Activated naive CD4-positive, alpha-beta T cell treated with anti-CD3 and anti-CD28 coated beads, Interleukin-2, amount 50 U/mL, for 16 hours (primary cell): ENCODE measurements at regions not wholly inside any gene's neighbourhood (a gene's known extent, or its start where the extent isn't known, plus 50 kb on each side); places are given as distances from the start of the nearest gene placed in this dataset.

Experiments used
- DNase-seq: peaks from one replicate; pipeline ENCODE4 v3.0.0-alpha.2; 2020

DNA sequence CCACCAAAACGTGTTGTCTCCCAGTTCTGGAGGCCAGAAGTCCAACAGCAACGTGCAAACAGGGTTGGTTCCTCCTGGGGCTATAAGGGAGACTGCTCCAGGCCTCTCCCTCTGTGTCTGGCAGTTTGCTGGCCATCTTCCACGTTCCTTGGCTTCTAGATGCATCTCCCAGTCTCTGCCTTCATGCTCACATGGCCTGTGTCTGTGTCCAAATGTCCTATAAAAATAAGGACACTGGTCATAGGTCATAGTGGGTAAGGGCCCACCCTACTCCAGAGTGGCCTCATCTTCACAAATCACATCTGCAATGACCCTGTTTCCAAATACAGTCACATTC, 69.4 kb upstream of the TAF1B start:
- DNase-seq = no peak

DNA sequence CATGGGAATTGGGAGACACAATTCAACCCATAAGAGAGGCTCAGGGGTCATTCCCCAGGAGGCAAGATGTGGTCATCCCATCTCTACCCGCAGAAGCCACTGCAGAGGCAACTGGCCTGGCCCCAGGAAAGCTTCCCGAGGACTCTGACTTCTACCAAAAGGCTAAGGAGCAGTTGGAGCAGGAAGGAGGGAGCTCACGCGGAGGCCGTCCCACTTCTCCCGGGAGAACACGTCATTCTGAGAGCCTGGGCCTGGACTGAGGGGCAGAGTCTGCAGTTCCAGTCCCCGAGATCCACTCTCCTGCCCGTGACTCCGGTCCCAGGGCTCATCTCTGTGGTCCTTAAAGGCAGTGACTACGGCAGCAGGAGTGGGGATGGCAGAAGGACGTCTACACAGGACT, 69.0 kb upstream of the TAF1B start:
- DNase-seq = no peak

DNA sequence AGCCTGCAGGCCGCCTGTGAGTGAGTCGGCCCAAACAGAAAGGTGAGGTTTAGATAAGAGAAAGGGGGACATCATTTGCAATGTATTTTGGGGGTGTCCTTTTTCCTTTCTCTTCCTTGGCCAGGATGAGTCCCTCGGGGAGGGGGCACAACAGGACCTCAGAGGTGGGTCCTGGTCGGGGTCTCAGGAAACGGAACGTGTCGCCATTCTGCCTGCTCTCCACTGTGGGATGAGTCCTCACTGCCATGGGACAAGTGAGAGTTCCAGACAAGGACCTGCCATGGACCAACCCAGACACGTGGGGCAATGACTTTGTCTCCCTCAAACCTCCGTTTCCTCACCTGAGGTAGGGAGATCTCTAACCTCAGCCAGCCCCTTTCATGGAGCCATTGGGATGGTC, 67.9 kb upstream of the TAF1B start:
- no peak for DNase-seq

DNA sequence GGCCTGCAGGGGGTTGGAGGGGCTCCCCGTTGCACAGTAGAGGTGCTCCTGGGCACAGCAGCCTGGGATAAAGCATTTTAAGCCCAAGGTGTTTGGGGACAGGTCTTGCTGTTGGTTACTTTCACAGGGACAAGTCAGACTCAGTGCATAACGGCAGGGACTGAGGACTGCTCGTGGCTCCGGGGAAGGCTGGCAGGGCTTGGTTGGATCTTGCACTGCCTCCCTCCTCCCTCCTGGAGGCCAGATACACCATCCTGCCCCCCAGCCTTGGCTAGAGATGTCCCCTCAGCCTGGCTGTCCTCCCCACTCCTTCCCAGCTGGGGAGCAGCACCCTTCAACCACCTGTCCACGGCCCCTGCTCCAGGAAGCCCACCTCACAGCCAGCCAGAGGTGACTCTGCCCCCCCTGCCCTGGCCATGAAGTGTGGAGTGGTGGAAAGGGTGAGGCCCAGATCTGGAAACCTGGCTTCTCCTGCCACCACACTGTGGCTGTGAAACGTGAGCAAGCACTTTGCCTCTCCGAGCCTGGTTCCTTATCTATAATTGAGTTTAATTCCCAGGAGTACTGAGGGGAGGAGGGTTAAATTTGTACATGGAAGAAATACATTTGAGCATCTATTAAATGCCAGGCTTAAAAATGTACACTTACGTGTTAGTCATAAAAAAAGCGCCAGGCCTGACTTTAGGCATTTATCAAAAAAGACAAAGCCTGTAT, 67.1 kb upstream of the TAF1B start:
- no peak for DNase-seq

DNA sequence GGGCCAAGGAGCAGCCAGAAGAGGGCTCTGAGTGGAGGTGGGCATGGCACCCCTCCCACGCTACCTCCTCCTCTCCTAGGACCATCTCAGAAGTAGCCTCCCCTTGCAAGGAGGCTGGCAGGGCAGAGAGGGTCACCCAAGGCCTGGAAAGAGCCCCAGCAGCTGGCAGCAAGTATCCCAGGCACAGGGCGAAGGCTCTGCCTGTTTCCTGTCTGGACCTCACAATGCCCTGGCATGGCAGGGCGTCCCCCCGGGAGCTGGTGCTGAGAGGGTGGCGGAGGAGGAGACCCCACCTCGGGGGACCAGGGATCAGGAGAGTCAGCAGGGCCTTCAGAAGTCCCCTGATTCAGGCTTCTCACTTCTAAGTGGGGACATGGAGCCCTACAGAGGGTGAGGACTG, 66.2 kb upstream of the TAF1B start:
- no peak for DNase-seq

DNA sequence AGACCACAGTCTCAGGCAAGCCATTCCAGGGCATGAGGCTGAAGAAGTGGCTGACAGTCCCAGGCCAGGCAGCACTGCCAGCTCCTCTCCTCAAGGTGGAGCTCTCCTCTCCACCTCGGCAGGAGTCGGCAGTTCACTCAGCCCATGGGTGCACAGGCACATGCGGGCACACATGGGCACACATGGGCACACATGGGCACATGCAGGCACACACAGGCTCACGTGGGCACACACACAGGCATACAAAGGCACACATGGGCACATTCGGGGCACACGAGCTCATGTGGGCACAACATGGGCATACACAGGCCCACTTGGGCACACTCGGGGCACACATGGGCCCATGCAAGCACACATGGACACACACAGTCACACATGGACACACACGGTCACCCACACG, 65.3 kb upstream of the TAF1B start:
- DNase-seq = no peak

DNA sequence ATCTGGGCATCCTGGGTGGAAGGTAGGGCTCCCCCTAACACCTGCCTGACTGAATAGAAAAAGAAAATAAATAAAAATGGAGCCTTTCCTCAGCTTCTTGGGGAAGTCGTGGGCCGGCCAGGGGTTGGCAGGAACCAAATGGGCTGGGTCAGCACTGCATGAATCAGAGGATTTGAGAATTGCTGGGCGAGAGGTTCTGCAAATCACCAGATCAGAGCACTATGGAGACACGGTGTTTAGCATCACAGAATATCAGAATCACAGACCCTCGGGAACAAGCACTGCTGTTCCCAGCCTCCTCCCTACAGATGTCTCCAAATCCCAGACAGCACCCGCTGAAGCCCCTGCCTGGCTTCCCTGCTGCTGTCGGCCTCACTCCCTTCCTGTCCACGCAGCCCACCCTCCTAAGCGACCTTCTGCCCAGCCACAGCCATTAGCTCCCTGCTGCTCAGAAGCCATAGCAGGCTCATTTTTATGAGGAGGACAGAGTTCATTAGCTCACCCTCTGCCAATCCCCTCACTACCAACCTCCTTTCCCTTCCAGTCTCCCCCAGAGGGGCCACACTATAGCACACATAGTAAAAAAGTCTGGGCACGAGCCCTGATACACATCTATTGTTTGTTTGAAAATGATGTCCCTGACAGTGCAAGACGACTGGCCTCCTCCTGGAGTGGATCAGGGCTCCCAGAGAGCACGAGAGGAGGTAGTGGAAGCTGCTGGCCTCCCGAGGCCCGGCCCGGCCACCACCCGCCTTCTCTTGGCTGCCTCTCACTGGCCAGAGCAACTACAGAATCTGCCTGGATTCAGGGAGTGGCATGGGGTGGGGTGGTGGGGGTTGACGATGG, 64.6 kb upstream of the TAF1B start:
- DNase-seq = no peak

DNA sequence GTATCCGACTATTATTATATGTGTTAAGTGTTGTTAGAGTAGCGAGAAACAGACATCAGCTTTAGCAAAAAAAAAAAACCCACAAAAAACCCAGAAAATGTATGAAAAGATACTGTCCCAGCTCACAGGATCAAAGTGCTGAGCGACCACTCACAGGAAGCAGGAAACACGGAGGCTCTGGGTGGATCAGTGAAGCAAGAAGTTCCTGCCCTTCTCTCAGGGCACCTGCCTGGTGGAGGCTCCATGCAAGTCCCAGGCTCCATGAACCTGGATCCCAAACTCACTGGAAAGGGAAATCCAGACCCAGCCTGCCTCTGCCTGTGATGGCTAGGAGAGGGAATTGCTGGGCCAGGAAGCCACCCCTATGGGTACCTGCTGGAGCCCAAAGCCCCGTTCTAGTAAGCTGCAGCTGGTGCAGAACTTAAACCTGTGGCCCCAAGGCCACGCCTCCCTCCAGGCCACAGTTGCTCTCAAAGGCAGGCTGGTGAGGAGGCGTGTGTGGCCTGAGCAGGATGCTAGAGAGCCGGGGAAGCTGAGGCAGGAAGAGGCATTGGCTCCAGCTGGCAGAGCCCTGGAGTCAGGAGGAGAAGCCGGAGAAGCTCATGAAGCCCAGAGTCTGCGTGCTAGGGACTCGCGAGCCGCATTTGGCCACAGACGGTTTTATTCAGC, 63.5 kb upstream of the TAF1B start:
- no peak for DNase-seq

DNA sequence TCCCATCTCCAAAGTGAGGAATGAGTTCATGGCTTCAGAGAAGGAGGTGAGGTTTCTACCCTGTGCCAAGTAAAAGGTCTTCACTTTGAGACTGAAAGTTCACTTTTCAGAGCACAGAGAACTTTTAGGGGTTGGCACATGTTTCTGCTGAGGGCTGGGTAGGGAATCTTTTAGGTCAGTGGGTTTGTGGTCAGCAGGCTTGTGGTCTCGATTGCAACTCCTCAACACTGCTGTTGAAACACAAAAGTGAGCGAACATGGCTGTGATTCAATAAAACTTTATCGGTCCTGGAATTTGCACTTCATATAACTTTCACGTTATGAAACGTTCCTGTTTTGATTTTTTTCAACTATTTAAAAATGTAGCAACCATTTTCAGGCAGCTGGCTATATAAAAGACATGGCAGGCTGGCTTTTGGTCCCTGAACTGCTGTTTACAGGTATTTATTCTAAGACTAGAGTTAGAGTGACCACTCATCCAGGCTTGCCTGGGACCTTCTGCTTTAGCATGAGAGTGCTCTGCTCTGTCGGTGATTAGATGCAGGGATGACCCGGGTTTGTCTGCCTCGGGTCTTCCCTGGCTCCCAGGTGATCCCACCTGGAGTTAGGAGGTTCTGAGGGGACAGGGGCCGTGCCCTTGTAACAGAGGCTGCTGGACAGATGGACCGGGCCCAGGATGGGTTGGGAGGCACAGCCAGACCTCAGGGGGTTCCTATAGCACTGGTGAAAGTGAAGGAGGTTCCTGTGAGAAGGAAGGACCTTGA, 62.7 kb upstream of the TAF1B start:
- no peak for DNase-seq

DNA sequence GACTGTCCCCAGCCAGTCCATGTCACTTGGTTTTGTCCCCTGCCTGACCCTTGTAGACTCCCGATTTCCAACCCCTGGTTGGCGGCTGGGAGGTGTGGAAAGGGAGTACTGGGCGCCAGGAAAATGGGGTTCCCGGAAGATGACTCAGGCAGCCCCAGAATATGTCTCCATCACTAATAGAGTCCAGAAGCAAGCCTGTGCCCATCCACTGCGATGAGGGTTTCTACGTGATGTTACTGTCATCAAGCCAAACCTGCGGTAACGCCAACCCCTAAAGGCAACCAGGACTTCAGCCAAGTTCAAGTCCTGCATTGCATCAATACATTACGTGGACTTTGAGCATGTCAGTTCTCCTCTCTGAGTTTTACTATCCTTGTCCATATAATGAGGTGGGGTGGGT, 62.0 kb upstream of the TAF1B start:
- DNase-seq = no peak

DNA sequence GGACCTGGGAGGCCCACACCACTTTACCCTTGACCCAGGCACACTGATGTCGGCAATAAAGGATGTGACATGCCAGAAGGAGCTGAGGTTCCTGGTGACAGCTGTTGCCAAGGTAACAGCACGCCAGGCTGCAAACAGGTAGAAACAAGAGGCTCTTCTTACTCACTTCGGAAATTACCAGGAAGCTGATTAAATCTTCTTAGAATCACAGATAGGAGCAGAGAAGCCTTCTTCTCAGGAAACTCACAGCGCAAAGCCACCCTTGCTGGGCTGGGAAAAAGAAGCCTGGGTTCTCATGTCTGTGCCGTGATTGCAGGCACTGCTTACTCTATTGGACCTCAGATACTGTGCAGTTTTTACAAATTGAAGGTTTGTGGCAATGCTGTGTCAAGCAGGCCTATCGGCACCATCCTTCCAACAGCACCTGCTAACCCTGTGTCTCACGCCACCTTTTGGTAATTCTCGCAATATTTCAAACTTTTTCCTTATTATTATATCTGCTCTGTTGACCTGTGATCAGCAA, 61.0 kb upstream of the TAF1B start:
- peak; percentile 67 for DNase-seq

DNA sequence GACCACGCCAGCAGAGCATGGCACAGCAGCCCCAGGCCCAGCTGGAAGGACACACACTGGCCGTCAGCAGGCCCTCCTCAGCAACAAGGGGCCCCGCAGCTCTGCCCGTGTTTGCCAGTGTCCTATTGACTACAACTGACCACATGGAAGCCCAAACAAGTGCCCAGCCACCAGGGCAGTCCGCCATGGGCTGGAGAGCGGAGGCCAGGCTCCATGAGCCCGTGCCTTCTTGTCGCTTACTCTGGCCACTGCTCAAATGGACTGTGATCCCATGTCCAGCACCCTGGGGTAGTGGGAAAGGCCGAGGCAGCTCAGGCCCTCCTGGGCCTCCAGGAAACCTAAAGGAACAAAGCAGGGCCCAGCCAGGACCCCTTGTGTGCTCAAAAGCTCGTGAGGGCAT, 53.9 kb upstream of the TAF1B start:
- peak; percentile 2 for DNase-seq

DNA sequence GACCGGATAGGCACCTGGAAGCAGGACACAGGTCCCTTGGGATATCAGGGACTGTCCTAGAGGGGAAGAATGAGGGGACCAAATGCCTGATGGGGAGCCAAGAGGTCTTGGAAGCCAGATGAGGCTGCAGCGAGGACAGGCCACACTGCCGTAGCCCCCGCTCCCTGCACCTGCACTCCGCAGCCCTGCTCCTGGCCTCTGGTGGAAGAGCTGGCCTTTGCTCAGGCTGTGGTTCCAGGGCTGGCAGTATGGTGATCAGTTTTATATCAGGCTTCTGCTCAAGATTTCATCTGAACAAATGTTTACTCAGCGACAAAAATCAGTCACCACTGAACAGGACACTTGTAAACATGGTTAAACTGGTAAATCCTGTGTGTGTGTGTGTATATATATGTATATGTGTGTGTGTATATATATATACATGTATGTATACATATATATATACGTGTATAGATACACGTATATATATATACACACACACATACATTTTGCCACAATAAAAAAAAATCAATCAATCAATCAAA, 52.5 kb upstream of the TAF1B start:
- DNase-seq = no peak

DNA sequence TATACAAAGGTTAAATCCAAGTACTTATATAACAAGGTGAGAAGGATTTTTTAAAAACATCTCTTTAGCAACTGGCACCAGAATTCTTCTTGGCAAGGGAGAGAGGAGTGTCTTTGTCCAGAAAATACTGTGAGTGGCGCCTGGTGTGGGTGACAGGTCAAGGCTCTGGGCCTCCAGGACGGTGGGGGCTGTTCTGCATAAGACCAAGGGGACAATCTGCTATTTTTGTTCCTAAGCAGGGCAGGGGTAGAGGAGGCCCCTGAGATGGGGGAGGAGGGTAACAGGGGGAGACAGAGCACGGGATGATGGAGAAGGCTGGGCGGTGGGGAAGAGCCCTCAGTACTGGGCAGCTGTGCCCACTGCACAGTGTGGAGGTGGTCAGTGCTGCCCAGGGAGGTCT, 51.6 kb upstream of the TAF1B start:
- DNase-seq = no peak

DNA sequence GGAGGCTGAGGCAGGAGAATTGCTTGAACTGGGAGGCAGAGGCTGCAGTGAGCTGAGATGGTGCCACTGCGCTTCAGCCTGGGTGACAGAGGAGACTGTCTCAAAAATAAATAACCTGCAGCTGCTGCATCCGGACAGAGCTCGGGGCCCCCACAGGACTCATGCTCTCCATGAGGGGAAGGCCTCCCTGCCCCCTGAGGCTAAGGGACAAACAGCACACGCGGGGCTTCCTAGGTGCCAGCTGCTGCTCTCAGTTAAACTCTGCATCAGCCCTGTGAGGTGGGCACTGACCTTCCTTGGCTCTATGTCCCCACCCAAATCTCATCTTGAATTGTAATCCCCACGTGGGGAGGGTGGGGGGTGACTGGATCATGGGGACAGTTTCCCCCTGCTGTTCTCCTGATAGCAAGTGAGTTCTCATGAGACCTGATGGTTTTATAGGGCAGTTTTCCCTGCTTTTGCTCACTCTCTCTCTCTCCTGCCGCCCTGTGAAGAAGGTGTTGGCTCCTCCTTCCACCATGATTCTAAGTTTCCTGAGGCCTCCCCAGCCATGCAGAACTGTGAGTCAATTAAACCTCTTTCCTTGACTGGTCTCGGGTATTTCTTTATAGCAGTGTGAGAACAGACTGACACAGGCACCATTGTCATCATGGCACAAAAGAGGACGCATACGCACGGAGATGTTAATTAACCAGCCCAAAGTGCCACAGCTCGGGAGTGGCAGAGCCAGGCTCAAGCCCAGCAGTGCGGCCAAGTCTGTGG, 49.9 kb upstream of the TAF1B start:
- no peak for DNase-seq
